ENCODE measurements at regions not wholly inside any gene's neighbourhood (a gene's known extent, or its start where the extent isn't known, plus 50 kb on each side); places are given as distances from the start of the nearest gene placed in this dataset.

- no peak for DNase-seq (ENCODE audit: low read depth in 2 of 3, low spot score in 2 of 3)
Measured at GRCh38 chr18:41758534-41758933, 196.5 kb upstream of the PIK3C3 start.

GRCh38 chr18:41756141-41756540 lies 198.9 kb upstream of the PIK3C3 start:
- no peak for DNase-seq (ENCODE audit: low read depth in 2 of 3, low spot score in 2 of 3)

- DNase-seq (ENCODE audit: low read depth in 2 of 3, low spot score in 2 of 3): no peak
Measured at GRCh38 chr18:41754332-41754731, 200.7 kb upstream of the PIK3C3 start.

GRCh38 chr18:41753826-41754225 lies 201.2 kb upstream of the PIK3C3 start:
- no peak for DNase-seq (ENCODE audit: low read depth in 2 of 3, low spot score in 2 of 3)

GRCh38 chr18:41752826-41753225 lies 202.2 kb upstream of the PIK3C3 start:
- DNase-seq (ENCODE audit: low read depth in 2 of 3, low spot score in 2 of 3): no peak

GRCh38 chr18:41751652-41752051 lies 203.4 kb upstream of the PIK3C3 start:
- no peak for DNase-seq (ENCODE audit: low read depth in 2 of 3, low spot score in 2 of 3)

GRCh38 chr18:41751161-41751560 lies 203.9 kb upstream of the PIK3C3 start:
- DNase-seq (ENCODE audit: low read depth in 2 of 3, low spot score in 2 of 3): no peak

- no peak for DNase-seq (ENCODE audit: low read depth in 2 of 3, low spot score in 2 of 3)
Measured at GRCh38 chr18:41747723-41748242, 207.3 kb upstream of the PIK3C3 start.

GRCh38 chr18:41745166-41746049 lies 209.6 kb upstream of the PIK3C3 start:
- DNase-seq (ENCODE audit: low read depth in 2 of 3, low spot score in 2 of 3): peak in 2 of 3 donors; percentile 16 to 54

- no peak for DNase-seq (ENCODE audit: low read depth in 2 of 3, low spot score in 2 of 3)
Measured at GRCh38 chr18:41744421-41745030, 210.5 kb upstream of the PIK3C3 start.

- DNase-seq (ENCODE audit: low read depth in 2 of 3, low spot score in 2 of 3): no peak
Measured at GRCh38 chr18:41737218-41737617, 217.8 kb upstream of the PIK3C3 start.

- DNase-seq (ENCODE audit: low read depth in 2 of 3, low spot score in 2 of 3): no peak
Measured at GRCh38 chr18:41734917-41735316, 220.1 kb upstream of the PIK3C3 start.

- DNase-seq (ENCODE audit: low read depth in 2 of 3, low spot score in 2 of 3): no peak
Measured at GRCh38 chr18:41732356-41732755, 222.7 kb upstream of the PIK3C3 start.

- no peak for DNase-seq (ENCODE audit: low read depth in 2 of 3, low spot score in 2 of 3)
Measured at GRCh38 chr18:41731884-41732283, 223.2 kb upstream of the PIK3C3 start.

GRCh38 chr18:41724195-41724594 lies 230.8 kb upstream of the PIK3C3 start:
- DNase-seq (ENCODE audit: low read depth in 2 of 3, low spot score in 2 of 3): no peak

GRCh38 chr18:41721103-41721790 lies 233.8 kb upstream of the PIK3C3 start:
- DNase-seq (ENCODE audit: low read depth in 2 of 3, low spot score in 2 of 3): no peak

- no peak for DNase-seq (ENCODE audit: low read depth in 2 of 3, low spot score in 2 of 3)
Measured at GRCh38 chr18:41720226-41720625, 234.8 kb upstream of the PIK3C3 start.

GRCh38 chr18:41719808-41720207 lies 235.2 kb upstream of the PIK3C3 start:
- DNase-seq (ENCODE audit: low read depth in 2 of 3, low spot score in 2 of 3): no peak

- no peak for DNase-seq (ENCODE audit: low read depth in 2 of 3, low spot score in 2 of 3)
Measured at GRCh38 chr18:41714872-41715271, 240.2 kb upstream of the PIK3C3 start.

- DNase-seq (ENCODE audit: low read depth in 2 of 3, low spot score in 2 of 3): no peak
Measured at GRCh38 chr18:41713969-41714825, 240.8 kb upstream of the PIK3C3 start.
